Erythroblast (primary cell): ENCODE measurements at regions not wholly inside any gene's neighbourhood (a gene's known extent, or its start where the extent isn't known, plus 50 kb on each side); places are given as distances from the start of the nearest gene placed in this dataset.

Source experiments
- GATA1 ChIP-seq: IDR thresholded peaks from 2 replicates; pipeline ENCODE4 v1.6.1; 2011; ENCODE audit warnings: low read depth, mild to moderate bottlenecking, control low read depth, low read length, moderate library complexity
- POLR2A ChIP-seq: IDR thresholded peaks from 2 replicates; pipeline ENCODE4 v1.6.1; 2011; ENCODE audit warnings: mild to moderate bottlenecking, low read length

DNA sequence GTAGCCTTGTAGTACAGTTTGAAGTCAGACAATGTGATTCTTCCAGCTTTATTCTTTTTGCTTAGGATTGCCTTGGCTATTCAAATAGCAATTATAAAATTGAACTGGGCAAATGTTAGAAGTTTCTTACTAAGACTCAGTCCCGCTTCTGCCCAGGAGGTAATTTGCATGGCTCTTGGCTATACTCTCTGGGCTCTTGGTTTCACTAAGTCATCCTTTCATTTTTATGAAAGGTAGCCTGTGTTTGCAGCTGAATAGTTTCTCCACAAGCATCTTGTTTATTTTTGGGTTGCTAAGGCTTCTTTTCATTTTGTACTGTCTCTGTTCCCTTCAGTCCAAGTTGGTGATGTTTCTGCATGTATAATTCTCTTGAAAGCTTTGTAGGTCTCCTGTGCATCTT lies 340.6 kb downstream of the SH2D4B start:
- TF ChIP-seq POLR2A = no peak
- no peak for TF ChIP-seq GATA1
